ENCODE measurements at regions not wholly inside any gene's neighbourhood (a gene's known extent, or its start where the extent isn't known, plus 50 kb on each side); places are given as distances from the start of the nearest gene placed in this dataset.

- no peaks in the 10 kb centered on the region for H3K9me3 ChIP-seq
- H3K4me1 ChIP-seq: no peaks in the 10 kb centered on the region
- TF ChIP-seq CHD4 (IDR thresholded peaks at IDR 0.05; ENCODE audit: borderline replicate concordance): no peak
- no peak for TF ChIP-seq NFE2L2 (conservative IDR thresholded peaks at IDR 0.05; ENCODE audit: low read length)
- no peak for TF ChIP-seq JUN (IDR thresholded peaks at IDR 0.05)
- TF ChIP-seq, protein P1, sequence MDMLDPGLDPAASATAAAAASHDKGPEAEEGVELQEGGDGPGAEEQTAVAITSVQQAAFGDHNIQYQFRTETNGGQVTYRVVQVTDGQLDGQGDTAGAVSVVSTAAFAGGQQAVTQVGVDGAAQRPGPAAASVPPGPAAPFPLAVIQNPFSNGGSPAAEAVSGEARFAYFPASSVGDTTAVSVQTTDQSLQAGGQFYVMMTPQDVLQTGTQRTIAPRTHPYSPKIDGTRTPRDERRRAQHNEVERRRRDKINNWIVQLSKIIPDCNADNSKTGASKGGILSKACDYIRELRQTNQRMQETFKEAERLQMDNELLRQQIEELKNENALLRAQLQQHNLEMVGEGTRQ (IDR thresholded peaks at IDR 0.05): no peak
- no peak for TF ChIP-seq KDM5A (IDR thresholded peaks at IDR 0.05)
- no peak for TF ChIP-seq PBX3 (IDR thresholded peaks at IDR 0.05)
- no peak for TF ChIP-seq NPAS2 (CRISPR knock-in tag; IDR thresholded peaks at IDR 0.05; ENCODE audit: borderline replicate concordance)
- TF ChIP-seq CEBPB (IDR thresholded peaks at IDR 0.05): no peak
- no peak for TF ChIP-seq ATOH8 (CRISPR knock-in tag; IDR thresholded peaks at IDR 0.05; ENCODE audit: low read depth)
- no peak for TF ChIP-seq CHD2 (IDR thresholded peaks at IDR 0.05; ENCODE audit: low read length, partially characterized antibody)
- no peak for TF ChIP-seq EHF (CRISPR knock-in tag; IDR thresholded peaks at IDR 0.05)
- TF ChIP-seq CTCF (IDR thresholded peaks at IDR 0.05): no peak
- TF ChIP-seq, protein P2, sequence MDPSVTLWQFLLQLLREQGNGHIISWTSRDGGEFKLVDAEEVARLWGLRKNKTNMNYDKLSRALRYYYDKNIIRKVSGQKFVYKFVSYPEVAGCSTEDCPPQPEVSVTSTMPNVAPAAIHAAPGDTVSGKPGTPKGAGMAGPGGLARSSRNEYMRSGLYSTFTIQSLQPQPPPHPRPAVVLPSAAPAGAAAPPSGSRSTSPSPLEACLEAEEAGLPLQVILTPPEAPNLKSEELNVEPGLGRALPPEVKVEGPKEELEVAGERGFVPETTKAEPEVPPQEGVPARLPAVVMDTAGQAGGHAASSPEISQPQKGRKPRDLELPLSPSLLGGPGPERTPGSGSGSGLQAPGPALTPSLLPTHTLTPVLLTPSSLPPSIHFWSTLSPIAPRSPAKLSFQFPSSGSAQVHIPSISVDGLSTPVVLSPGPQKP (IDR thresholded peaks at IDR 0.05; ENCODE audit: low read depth, low read length): no peak
- TF ChIP-seq CBX2 (IDR thresholded peaks at IDR 0.05; ENCODE audit: borderline replicate concordance, low read depth): no peak
- no peak for TF ChIP-seq HEYL (CRISPR knock-in tag; IDR thresholded peaks at IDR 0.05)
- TF ChIP-seq EP300 (IDR thresholded peaks at IDR 0.05): no peak
- no peak for FAIRE-seq
- ATAC-seq: no peak
- no peak overlapping the region for H3K4me2 ChIP-seq
- no peak overlapping the region for H3K27ac ChIP-seq
- DNase-seq (ENCODE audit: low read depth in 1 of 2, low spot score in 1 of 2): no peak
- 0% methylated on average over 2 of the region's 3 CpGs for WGBS (ENCODE audit: missing lambda C conversion rate)
- H3K4me3 ChIP-seq: no peak overlapping the region
- ChIA-PET CTCF (no interaction called here), POLR2A (no interaction called here)
These were observed 283.0 kb downstream of the LRRIQ3 start for GRCh38 chr1:73914951-73915350.

DNA sequence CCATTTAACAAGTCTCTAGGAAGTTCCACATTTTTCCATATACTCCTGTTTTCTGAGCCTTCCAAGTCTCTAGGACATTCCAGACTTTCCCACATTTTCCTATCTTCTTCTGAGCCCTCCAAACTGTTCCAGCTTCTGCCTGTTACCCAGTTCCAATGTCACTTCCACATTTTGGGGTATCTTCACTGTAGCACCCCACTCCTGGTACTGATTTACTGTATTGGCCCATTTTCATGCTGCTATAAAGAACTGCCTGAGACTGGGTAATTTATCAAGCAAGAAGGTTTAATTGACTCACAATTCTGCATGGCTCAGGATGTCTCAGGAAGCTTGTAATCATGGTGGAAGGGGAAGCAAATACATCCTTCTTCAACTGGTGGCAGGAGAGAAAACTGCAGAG is 285.0 kb downstream of the LRRIQ3 start:
- POLR2A ChIA-PET: no interaction called here
- TF ChIP-seq HOXB13 (CRISPR knock-in tag; IDR thresholded peaks at IDR 0.05; ENCODE audit: low read depth) (no peak), POLR2A (IDR thresholded peaks at IDR 0.05; ENCODE audit: low read length) (no peak), EHMT2 (IDR thresholded peaks at IDR 0.05; ENCODE audit: low read depth) (no peak), BHLHE40 (IDR thresholded peaks at IDR 0.05; ENCODE audit: low read depth, low read length) (no peak), PBX3 (IDR thresholded peaks at IDR 0.05) (no peak), KDM1A (IDR thresholded peaks at IDR 0.05; ENCODE audit: low read depth) (no peak), EP300 (IDR thresholded peaks at IDR 0.05) (no peak), CEBPB (IDR thresholded peaks at IDR 0.05) (no peak), HOXB5 (CRISPR knock-in tag; IDR thresholded peaks at IDR 0.05) (no peak), GATA3 (IDR thresholded peaks at IDR 0.05; ENCODE audit: borderline replicate concordance) (no peak), CHD2 (IDR thresholded peaks at IDR 0.05; ENCODE audit: low read length, partially characterized antibody) (no peak), RCOR1 (IDR thresholded peaks at IDR 0.05; ENCODE audit: low read depth, low read length) (no peak), NR3C1 (IDR thresholded peaks at IDR 0.05) (no peak), ZSCAN20 (CRISPR knock-in tag; IDR thresholded peaks at IDR 0.05) (no peak), KDM5A (IDR thresholded peaks at IDR 0.05) (no peak), ESRRA (IDR thresholded peaks at IDR 0.05; ENCODE audit: borderline replicate concordance, low read length) (no peak), JUNB (IDR thresholded peaks at IDR 0.05) (no peak), TP53 (CRISPR knock-in tag; IDR thresholded peaks at IDR 0.05) (no peak), RARB (CRISPR knock-in tag; IDR thresholded peaks at IDR 0.05) (no peak), CHD4 (IDR thresholded peaks at IDR 0.05; ENCODE audit: borderline replicate concordance) (no peak)

More for the DNA sequence above, 285.0 kb downstream of the LRRIQ3 start:
- no peak for FAIRE-seq
- H3K27ac ChIP-seq: no peak overlapping the region
- no peak for DNase-seq (ENCODE audit: low read depth in 1 of 2, low spot score in 1 of 2)
- H3K4me3 ChIP-seq: no peak overlapping the region
- H3K4me1 ChIP-seq: no peaks in the 10 kb centered on the region
- ATAC-seq: no peak
- CTCF ChIA-PET: no interaction called here
- H3K4me2 ChIP-seq: no peak overlapping the region
- no peaks in the 10 kb centered on the region for H3K9me3 ChIP-seq
